HG03460 (cell line): ENCODE measurements at regions not wholly inside any gene's neighbourhood (a gene's known extent, or its start where the extent isn't known, plus 50 kb on each side); places are given as distances from the start of the nearest gene placed in this dataset.
A peak's percentile ranks its signal among the peaks of the same experiment; 100 is the strongest.

Experiments used
- ATAC-seq: cut with Tn5 transposase; IDR thresholded peaks from one replicate; pipeline ENCODE4 v1.9.1; 2021; ENCODE audit not compliant: unreplicated experiment

GRCh38 chr5:4855036-4855435 lies 285.1 kb upstream of the ADAMTS16 start:
- ATAC-seq, result no peak

- ATAC-seq, result no peak
These were observed 284.2 kb upstream of the ADAMTS16 start for GRCh38 chr5:4855880-4856279.

GRCh38 chr5:4857761-4858160 lies 282.4 kb upstream of the ADAMTS16 start:
- ATAC-seq, result no peak

GRCh38 chr5:4859500-4860235 lies 280.5 kb upstream of the ADAMTS16 start:
- ATAC-seq, result no peak

- no peak for ATAC-seq
These were observed 279.5 kb upstream of the ADAMTS16 start for GRCh38 chr5:4860631-4861030.

GRCh38 chr5:4862500-4862899 lies 277.6 kb upstream of the ADAMTS16 start:
- ATAC-seq, result no peak

- ATAC-seq, result no peak
These were observed 273.9 kb upstream of the ADAMTS16 start for GRCh38 chr5:4866131-4866659.

- ATAC-seq, result no peak
These were observed 273.3 kb upstream of the ADAMTS16 start for GRCh38 chr5:4866817-4867216.

GRCh38 chr5:4868140-4868735 lies 271.9 kb upstream of the ADAMTS16 start:
- ATAC-seq, result no peak

GRCh38 chr5:4873652-4874051 lies 266.5 kb upstream of the ADAMTS16 start:
- ATAC-seq, result no peak

- no peak for ATAC-seq
These were observed 266.0 kb upstream of the ADAMTS16 start for GRCh38 chr5:4874097-4874496.

GRCh38 chr5:4875942-4876341 lies 264.2 kb upstream of the ADAMTS16 start:
- ATAC-seq, result no peak

GRCh38 chr5:4876804-4877203 lies 263.3 kb upstream of the ADAMTS16 start:
- ATAC-seq, result no peak

GRCh38 chr5:4877579-4877978 lies 262.6 kb upstream of the ADAMTS16 start:
- no peak for ATAC-seq

- ATAC-seq, result no peak
These were observed 261.1 kb upstream of the ADAMTS16 start for GRCh38 chr5:4879075-4879474.

GRCh38 chr5:4879693-4880303 lies 260.3 kb upstream of the ADAMTS16 start:
- peak; percentile 75 for ATAC-seq

- ATAC-seq, result no peak
These were observed 259.8 kb upstream of the ADAMTS16 start for GRCh38 chr5:4880304-4880741.

GRCh38 chr5:4881366-4882002 lies 258.6 kb upstream of the ADAMTS16 start:
- ATAC-seq, result no peak

- ATAC-seq, result no peak
These were observed 257.9 kb upstream of the ADAMTS16 start for GRCh38 chr5:4882186-4882585.

GRCh38 chr5:4883360-4883759 lies 256.8 kb upstream of the ADAMTS16 start:
- ATAC-seq, result no peak

GRCh38 chr5:4893063-4893744 lies 246.9 kb upstream of the ADAMTS16 start:
- ATAC-seq, result no peak
